ENCODE measurements at regions not wholly inside any gene's neighbourhood (a gene's known extent, or its start where the extent isn't known, plus 50 kb on each side); places are given as distances from the start of the nearest gene placed in this dataset.

GRCh38 chrX:22541926-22542325 lies 269.2 kb downstream of the CBLL2 start:
- no peak for TF ChIP-seq BCL11A (IDR thresholded peaks at IDR 0.05; ENCODE audit: low read depth, low read length)
- TF ChIP-seq POLR2A (IDR thresholded peaks at IDR 0.05; ENCODE audit: low read depth, low read length) = no peak
- no peak for TF ChIP-seq CTCF (IDR thresholded peaks at IDR 0.05 in 2 of 3, conservative IDR thresholded peaks at IDR 0.05 in 1 of 3; ENCODE audit: control insufficient read depth in 2 of 3, extremely low read depth in 1 of 3, insufficient read depth in 1 of 3, low read depth in 3 of 3, low read length in 3 of 3)
- no peak for TF ChIP-seq EP300 (IDR thresholded peaks at IDR 0.05; ENCODE audit: borderline replicate concordance in 1 of 2, control insufficient read depth in 1 of 2, low read depth in 2 of 2, low read length in 2 of 2)
- TF ChIP-seq CREB1 (IDR thresholded peaks at IDR 0.05; ENCODE audit: low read depth) = no peak
- TF ChIP-seq ZNF217 (IDR thresholded peaks at IDR 0.05) = no peak
- no peak for TF ChIP-seq USF1 (IDR thresholded peaks at IDR 0.05; ENCODE audit: borderline replicate concordance, extremely low read length, insufficient read depth, low read depth, low read length)
- no peak for TF ChIP-seq SUPT20H (IDR thresholded peaks at IDR 0.05; ENCODE audit: borderline replicate concordance, control insufficient read depth, low read depth, low read length)
- no peak for TF ChIP-seq EZH2 (IDR thresholded peaks at IDR 0.05; ENCODE audit: borderline replicate concordance, control insufficient read depth, low read depth, low read length)
- TF ChIP-seq MXI1 (IDR thresholded peaks at IDR 0.05; ENCODE audit: low read depth, low read length) = no peak
- no peak for TF ChIP-seq LARP7 (IDR thresholded peaks at IDR 0.05)
